ENCODE measurements at regions not wholly inside any gene's neighbourhood (a gene's known extent, or its start where the extent isn't known, plus 50 kb on each side); places are given as distances from the start of the nearest gene placed in this dataset.
"Not testable (repeated sequence)": the region's sequence is repeated elsewhere in the genome, so short reads cannot be mapped to it uniquely, and the experiment has no call there.

DNA sequence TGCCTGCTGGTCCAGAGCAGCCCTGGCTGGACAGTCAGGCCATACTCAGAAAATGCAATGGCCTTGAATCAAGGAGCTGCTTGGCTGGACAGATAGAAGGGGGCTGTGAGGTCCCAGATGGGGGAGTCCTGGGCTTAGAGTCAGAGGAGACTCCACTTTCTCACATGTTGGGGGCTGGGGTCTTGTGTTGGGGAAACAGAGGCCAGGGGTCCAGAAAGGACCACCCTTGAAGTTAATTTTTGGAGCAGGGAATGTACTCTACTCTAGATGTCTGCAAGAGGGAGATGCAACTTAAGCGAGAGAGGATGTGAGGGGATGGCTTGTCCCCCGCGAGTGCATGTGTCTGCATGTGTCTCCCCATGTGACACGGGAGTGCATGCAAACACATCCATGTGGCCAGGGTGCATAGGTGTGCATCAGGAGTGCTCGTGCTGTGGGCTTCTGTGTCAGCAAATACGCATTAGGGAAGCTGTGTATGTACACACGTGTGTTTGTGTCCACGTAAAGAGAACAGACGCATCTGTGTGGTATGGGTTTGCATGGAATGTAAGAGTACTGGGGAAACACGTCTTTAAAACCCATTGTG is 303.2 kb downstream of the MYCN start:
- no peak for DNase-seq (ENCODE audit: low read depth in 2 of 2)

- DNase-seq (ENCODE audit: low read depth in 2 of 2): no peak
These were observed 302.6 kb downstream of the MYCN start for GRCh38 chr2:16242906-16243305.

DNA sequence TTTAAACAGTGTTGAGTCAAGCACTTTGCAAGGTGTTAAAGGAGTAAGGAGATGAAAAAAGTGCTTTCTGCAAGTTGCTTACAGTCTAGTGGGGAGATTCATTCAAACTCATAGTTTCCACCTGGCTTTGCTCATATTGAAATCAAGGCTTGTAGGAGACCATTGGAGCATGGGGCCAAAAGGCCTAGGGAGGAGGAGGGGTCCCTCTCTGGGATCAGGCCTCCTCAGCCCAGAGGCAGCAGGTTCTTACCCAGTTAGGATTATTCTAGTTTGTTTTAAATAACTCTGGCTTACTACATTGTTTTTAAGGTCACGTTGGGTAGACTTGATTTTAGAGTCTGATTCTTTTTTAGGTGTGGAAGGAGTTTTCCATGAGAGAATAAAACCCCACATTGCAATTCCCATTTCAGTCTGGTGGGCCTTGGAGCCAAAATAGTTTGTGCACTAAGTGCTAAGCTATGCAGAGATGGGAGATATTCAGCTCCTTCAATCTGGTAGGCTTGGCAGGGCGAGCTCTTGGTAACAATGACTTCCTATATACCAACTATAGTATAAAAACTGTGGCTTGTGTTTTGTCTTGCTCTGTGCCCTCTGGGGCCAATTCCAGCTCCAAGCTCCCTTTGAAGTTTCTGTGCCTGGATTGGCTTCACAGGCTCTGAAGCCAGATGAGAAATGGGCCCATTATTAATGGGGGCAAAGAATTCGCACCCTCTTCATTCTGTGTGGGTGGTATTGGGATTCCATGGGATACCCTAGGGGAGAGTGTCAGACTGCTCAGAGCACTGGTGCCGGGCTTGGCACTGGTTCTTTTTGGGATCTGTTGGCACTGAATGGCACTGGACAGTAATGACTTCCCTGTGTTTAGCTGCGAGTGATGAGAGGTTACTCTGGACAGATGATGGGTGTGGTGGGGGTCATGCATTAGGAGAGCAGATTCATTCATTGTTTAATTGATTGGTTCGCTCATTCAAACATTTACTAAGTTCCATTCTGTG is 301.1 kb downstream of the MYCN start:
- no peak for DNase-seq (ENCODE audit: low read depth in 2 of 2)

GRCh38 chr2:16240402-16240801 is 300.1 kb downstream of the MYCN start:
- no peak for DNase-seq (ENCODE audit: low read depth in 2 of 2)

DNA sequence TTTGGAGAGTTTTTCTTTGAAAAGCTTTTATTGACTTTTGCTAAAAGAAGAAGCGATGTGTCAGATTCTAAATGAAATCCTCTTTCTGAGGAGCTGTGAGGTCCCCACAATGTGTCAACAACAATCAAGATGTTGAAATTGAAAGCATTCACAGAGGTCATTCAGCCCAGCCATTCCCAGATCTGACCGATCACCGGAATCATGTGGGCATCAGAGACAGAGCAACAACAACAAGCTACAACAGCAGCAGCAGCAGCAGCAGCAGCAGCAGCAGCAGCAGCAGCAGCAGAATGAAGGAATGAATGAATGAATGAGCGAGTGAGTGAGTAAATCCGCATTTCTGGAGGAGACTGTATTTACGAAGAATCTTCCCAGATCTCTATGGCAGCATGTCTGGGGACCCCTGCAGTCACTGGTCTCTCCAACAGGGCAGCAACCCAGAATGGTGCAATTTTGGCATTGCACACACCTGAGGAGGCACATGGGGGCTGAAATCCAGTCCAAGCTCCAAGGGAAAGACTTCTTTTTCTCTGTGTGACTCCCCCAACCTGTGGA is 299.0 kb downstream of the MYCN start:
- DNase-seq (ENCODE audit: low read depth in 2 of 2): no peak

DNA sequence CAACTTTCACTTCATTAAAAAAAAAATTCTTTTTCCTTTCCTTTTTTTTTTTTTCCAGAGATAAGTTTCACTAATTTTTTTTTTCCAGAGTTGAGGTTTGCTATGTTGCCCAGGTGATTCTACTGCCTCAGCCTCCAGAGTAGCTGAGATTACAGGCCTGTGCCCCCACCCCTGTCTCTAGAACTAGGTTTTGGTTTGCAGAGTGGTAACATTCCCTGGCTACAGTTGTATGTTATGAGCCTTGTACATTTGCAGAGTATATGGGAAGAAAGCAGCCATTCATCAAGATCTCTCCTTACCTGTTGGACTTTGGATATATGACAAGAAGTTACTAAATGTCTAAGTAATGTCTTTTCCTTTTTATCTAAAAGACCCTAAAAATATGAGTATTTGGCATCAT is 298.4 kb downstream of the MYCN start:
- no peak for DNase-seq (ENCODE audit: low read depth in 2 of 2)

- DNase-seq (ENCODE audit: low read depth in 2 of 2): no peak
These were observed 297.8 kb downstream of the MYCN start for GRCh38 chr2:16238001-16238761.

DNA sequence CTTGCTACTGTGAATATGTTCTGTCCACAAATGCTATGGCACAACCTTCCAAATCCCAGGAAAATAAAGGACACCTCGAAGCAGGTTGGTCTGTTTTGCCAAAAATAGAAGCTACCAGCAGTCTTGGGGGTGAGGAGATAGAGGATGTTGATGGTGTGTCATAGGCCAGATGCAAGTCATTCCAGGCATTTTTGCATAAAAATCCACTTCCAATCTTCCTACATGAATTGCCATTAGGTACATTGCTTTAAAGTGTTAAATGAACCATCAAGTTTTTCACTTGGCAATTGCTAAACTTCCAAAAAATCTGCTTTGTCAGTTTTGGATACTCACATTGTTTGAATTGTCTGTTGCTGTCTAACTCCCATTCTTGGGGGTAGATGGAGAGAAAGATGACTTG is 295.4 kb downstream of the MYCN start:
- no peak for DNase-seq (ENCODE audit: low read depth in 2 of 2)

DNA sequence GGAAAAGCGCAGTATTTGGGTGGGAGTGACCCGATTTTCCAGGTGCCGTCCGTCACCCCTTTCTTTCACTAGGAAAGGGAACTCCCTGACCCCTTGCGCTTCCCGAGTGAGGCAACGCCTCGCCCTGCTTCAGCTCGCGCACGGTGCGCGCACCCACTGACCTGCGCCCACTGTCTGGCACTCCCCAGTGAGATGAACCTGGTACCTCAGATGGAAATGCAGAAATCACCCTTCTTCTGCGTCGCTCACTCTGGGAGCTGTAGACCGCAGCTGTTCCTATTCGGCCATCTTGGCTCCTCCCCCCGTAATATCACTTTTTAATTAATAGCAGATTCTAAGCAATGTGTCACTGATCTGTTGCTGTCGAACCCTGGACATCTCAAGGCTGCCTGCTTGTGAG is 294.9 kb downstream of the MYCN start:
- DNase-seq (ENCODE audit: low read depth in 2 of 2): not testable (repeated sequence)

DNA sequence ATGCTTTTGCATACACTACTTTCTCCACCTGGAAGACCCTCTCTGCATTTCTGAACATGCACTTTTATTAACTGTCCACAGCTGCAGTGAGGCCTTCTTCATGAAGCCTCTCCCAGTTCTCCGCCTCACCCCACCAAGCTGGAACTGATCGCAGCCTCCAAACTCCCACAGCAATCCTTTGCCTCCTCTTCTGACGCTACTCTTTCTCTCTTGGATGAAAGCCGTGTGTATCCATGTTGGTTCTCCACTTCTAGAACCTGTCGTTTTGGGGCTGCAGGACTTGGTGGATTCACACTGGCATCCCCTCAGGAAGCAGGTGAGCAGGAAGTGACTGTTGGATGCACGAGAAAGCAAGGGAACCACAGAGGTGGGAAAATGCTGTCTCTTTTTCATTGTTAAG is 288.6 kb downstream of the MYCN start:
- DNase-seq (ENCODE audit: low read depth in 2 of 2): no peak

- DNase-seq (ENCODE audit: low read depth in 2 of 2): no peak
These were observed 288.1 kb downstream of the MYCN start for GRCh38 chr2:16228471-16228870.

DNA sequence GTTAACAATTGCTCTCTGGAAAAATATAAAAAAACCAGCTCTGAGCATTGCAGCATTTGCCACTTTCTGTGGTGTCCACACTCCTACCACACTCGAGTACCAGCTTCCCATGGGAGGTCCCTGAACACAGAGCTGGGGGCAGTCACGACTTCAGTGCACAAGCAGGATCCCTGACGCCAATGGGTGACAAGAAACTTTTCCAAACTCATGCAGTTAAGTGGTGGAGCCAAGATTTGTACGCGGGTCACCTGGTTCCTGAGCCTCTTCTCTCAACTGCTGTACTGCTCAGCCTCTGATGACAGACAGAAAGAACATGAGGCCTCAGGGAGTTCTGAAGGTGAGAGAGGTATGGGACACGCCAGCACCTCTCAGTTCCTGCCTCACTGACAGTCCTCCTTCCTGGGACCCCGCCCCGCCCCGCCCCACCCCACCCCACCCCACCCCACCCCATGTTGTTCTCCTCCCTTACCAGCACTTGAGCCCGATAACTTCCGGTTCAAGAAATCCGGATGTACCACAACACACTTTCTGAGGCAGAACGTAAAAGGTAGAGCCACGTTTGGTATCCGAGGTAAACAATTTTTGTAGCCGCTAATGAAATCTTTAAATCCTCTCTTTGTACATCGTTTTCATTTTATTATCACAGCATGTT is 287.6 kb downstream of the MYCN start:
- DNase-seq (ENCODE audit: low read depth in 2 of 2): no peak

GRCh38 chr2:16226943-16227664 is 286.8 kb downstream of the MYCN start:
- no peak for DNase-seq (ENCODE audit: low read depth in 2 of 2)

DNA sequence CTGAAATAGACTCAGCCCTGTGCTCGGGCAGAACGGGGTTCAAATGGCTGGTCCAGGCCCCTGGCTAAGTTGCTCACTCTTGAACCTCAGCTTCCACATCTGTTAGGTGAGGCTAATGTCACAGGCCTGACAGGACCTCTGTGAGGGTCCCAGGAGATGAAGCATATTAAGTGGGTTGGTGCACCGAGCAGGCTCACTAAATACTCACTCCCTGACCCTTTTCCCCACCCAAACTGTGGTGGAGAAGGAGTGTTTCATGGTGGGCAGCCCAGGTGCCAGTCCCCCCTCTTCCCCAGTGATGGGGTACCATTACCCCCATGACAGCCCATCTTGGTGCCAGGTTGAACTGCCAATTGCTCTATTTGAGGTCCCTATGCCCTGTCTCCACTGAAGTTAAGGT is 286.0 kb downstream of the MYCN start:
- no peak for DNase-seq (ENCODE audit: low read depth in 2 of 2)

DNA sequence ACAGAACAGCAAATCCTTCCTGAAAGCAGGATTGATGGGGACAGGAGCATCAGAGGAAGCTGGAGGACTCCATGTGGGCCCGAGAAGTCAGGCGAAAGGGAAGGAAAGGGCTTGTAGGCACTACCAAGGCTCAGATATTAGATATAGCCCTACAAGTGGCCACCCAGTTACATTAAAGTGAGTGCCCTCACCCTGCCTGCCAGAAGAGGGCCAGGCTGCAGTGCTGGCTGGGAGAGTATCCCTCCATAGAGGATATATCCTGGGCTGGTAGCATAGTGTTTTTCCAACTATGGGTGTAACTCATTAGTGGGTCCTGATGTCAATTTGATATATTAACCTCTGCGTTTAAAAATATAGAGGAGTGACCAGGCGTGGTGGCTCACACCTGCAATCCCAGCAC is 285.2 kb downstream of the MYCN start:
- no peak for DNase-seq (ENCODE audit: low read depth in 2 of 2)

- no peak for DNase-seq (ENCODE audit: low read depth in 2 of 2)
These were observed 284.7 kb downstream of the MYCN start for GRCh38 chr2:16225071-16225470.

GRCh38 chr2:16224298-16225045 is 284.1 kb downstream of the MYCN start:
- DNase-seq (ENCODE audit: low read depth in 2 of 2): no peak

- DNase-seq (ENCODE audit: low read depth in 2 of 2): no peak
These were observed 283.5 kb downstream of the MYCN start for GRCh38 chr2:16223841-16224177.

DNA sequence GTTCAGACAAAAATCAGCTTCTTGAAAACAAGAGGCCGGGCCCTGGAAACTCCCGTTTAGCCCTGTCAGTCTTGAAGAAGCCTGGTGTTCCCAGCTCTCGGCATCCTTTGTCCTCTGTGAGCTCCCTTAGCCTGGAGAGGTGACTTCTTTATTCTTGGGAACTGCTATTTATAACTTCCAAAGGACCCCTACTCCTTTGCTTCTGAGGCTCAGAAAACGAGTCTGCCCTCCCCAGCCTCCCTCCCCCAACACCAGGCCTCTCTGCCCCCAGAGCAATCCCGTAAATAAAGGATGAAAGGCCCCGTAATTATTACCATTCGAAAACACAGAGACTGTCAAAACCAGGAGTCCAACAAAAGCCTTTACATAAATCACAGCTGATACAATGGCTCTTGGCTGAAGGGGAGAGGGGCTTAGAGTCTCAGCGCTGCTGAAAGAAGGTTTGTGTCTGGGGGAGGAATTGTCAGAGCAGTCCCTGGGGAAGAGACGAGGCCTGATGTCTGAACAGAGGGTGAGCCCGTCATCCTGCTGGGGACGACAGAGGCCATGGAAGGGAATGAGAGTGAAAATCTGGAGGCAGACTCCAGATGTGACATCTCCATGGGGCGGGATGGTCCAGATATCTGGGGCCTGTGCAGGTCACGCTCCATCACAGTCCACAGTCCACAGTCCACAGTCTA is 283.0 kb downstream of the MYCN start:
- no peak for DNase-seq (ENCODE audit: low read depth in 2 of 2)

DNA sequence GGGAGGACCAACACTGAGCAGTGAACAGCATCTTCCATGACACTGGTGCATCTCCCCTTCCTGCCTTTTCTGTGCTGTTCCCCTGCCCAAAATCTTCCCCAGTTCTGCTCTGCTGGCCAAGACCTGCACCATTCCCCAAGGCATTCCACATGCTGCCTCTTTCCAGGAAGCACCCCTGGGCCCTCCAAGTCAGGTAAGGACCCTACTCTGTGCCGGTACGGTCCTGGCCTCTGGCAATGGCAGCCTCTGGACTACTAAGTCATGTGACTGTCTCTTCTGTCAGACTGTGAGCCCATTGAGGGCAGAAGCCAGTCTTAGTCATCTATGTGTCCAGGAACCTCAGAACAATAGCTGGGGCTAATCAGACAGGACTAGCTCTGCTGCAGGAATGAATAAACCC is 282.0 kb downstream of the MYCN start:
- no peak for DNase-seq (ENCODE audit: low read depth in 2 of 2)
